Activated CD8-positive, alpha-beta T cell treated with anti-CD3 and anti-CD28 coated beads for 36 hours (primary cell): ENCODE measurements at regions not wholly inside any gene's neighbourhood (a gene's known extent, or its start where the extent isn't known, plus 50 kb on each side); places are given as distances from the start of the nearest gene placed in this dataset.

Experiments used
- ATAC-seq: fragments of 200-7000 bp; cut with Tn5 transposase; one replicate; pipeline ENCODE4 v1.10.0; 2021; ENCODE audit warnings: mild to moderate bottlenecking, moderate library complexity
- CTCF ChIA-PET: fragments of 350-600 bp; sonication (Branson Sonifier 250); formaldehyde crosslinking; loops from one replicate; lab custom pipeline; 2021; ENCODE audit warnings: antibody characterized with exemption; lab: Charles Lee
- POLR2A ChIA-PET: fragments of 350-600 bp; sonication (Branson Sonifier 250); formaldehyde crosslinking; loops from one replicate; lab custom pipeline; 2021; ENCODE audit warnings: antibody characterized with exemption; lab: Charles Lee
- DNase-seq: peaks from one replicate; pipeline ENCODE4 v3.0.0-alpha.2; 2020
- H3K27ac Mint-ChIP-seq: one replicate; pipeline ENCODE4 v1.8.0; 2021; ENCODE audit warnings: mild to moderate bottlenecking, mixed read lengths
- H3K27me3 Mint-ChIP-seq: one replicate; pipeline ENCODE4 v1.8.0; 2021; ENCODE audit warnings: mixed read lengths
- H3K36me3 Mint-ChIP-seq: one replicate; pipeline ENCODE4 v1.8.0; 2021; ENCODE audit warnings: low read depth, mixed read lengths
- H3K4me1 Mint-ChIP-seq: one replicate; pipeline ENCODE4 v1.8.0; 2021; ENCODE audit warnings: low read depth, mixed read lengths
- H3K4me3 Mint-ChIP-seq: one replicate; pipeline ENCODE4 v1.8.0; 2021; ENCODE audit warnings: mild to moderate bottlenecking, moderate library complexity, mixed read lengths
- H3K9me3 Mint-ChIP-seq: one replicate; pipeline ENCODE4 v1.8.0; 2021; ENCODE audit warnings: mixed read lengths
- CTCF ChIP-seq: fragments of 200-600 bp; IDR thresholded peaks from one replicate; pipeline ENCODE4 v1.8.0; 2022; ENCODE audit warnings: antibody characterized with exemption, mild to moderate bottlenecking
- intact Hi-C: fragments of 100-400 bp; cut with micrococcal nuclease; formaldehyde crosslinking; loops from one replicate; pipeline ENCODE4 v1.10.0; 2022

- Mint-ChIP-seq H3K4me3 (no peak overlapping the region), H3K27me3 (no peaks in the 10 kb centered on the region), H3K9me3 (no peaks in the 10 kb centered on the region), H3K27ac (no peak overlapping the region), H3K4me1 (peaks cover 14% of the 10 kb centered on the region), H3K36me3 (no peaks in the 10 kb centered on the region)
- intact Hi-C loops: loop anchor here (10.0 kb wide), 1 partner anchor 105 kb away; no protein-coding TSS in a partner anchor
- ATAC-seq (no peak), DNase-seq (no peak)
- CTCF ChIA-PET: no interaction called here
- TF ChIP-seq CTCF: no peak
- POLR2A ChIA-PET: no interaction called here
These were observed 178.6 kb upstream of the TNRC6C start for GRCh38 chr17:77779711-77780539.

GRCh38 chr17:77781536-77781935, 177.0 kb upstream of the TNRC6C start:
- Mint-ChIP-seq H3K9me3 (no peaks in the 10 kb centered on the region), H3K36me3 (no peaks in the 10 kb centered on the region), H3K4me1 (peaks cover 17% of the 10 kb centered on the region), H3K27ac (no peak overlapping the region), H3K27me3 (no peaks in the 10 kb centered on the region), H3K4me3 (no peak overlapping the region)
- intact Hi-C loops: no loop called here
- ATAC-seq (no peak), DNase-seq (no peak)
- TF ChIP-seq CTCF: no peak
- CTCF ChIA-PET: no interaction called here
- POLR2A ChIA-PET: interaction anchor here (1.0 kb wide), 1 partner anchor 15 kb away, joined by 3 read pairs; no protein-coding TSS in a partner anchor

GRCh38 chr17:77782201-77782600, 176.3 kb upstream of the TNRC6C start:
- intact Hi-C loops: no loop called here
- no peaks in the 10 kb centered on the region for H3K36me3 Mint-ChIP-seq
- CTCF ChIA-PET: no interaction called here
- peaks cover 17% of the 10 kb centered on the region for H3K4me1 Mint-ChIP-seq
- H3K27ac Mint-ChIP-seq: no peak overlapping the region
- ATAC-seq: no peak
- H3K9me3 Mint-ChIP-seq: no peaks in the 10 kb centered on the region
- DNase-seq: no peak
- POLR2A ChIA-PET: interaction anchor here (1.0 kb wide), 1 partner anchor 15 kb away, joined by 3 read pairs; no protein-coding TSS in a partner anchor
- TF ChIP-seq CTCF: no peak
- no peaks in the 10 kb centered on the region for H3K27me3 Mint-ChIP-seq
- no peak overlapping the region for H3K4me3 Mint-ChIP-seq

- no peaks in the 10 kb centered on the region for H3K27me3 Mint-ChIP-seq
- DNase-seq (no peak), ATAC-seq (no peak)
- H3K36me3 Mint-ChIP-seq: no peaks in the 10 kb centered on the region
- H3K27ac Mint-ChIP-seq: no peak overlapping the region
- POLR2A ChIA-PET: no interaction called here
- no peaks in the 10 kb centered on the region for H3K9me3 Mint-ChIP-seq
- peaks cover 17% of the 10 kb centered on the region for H3K4me1 Mint-ChIP-seq
- TF ChIP-seq CTCF: no peak
- no peak overlapping the region for H3K4me3 Mint-ChIP-seq
- intact Hi-C loops: no loop called here
- CTCF ChIA-PET: no interaction called here
These were observed 175.9 kb upstream of the TNRC6C start for GRCh38 chr17:77782611-77783010.
